K562 (cell line): ENCODE measurements at regions not wholly inside any gene's neighbourhood (a gene's known extent, or its start where the extent isn't known, plus 50 kb on each side); places are given as distances from the start of the nearest gene placed in this dataset.

Experiments
- CREB3 ChIP-seq: fragments of 450-650 bp; conservative IDR thresholded peaks from 2 replicates; pipeline ENCODE4 v1.6.1; 2016; ENCODE audit warnings: missing genetic modification characterization, low read depth, mild to moderate bottlenecking, missing compliant biosample characterization, moderate library complexity
- EP400 ChIP-seq: fragments of 450-650 bp; IDR thresholded peaks from 2 replicates; pipeline ENCODE4 v1.6.1; 2017; ENCODE audit warnings: antibody characterized with exemption, mild to moderate bottlenecking, moderate library complexity
- FOXJ3 ChIP-seq: sonication (generic); formaldehyde crosslinking; IDR thresholded peaks from 2 replicates; pipeline ENCODE4 v1.4.0; 2020; ENCODE audit warnings: mild to moderate bottlenecking, missing genetic modification reagents
- GTF2F1 ChIP-seq: IDR thresholded peaks from 2 replicates; pipeline ENCODE4 v1.6.1; 2011; ENCODE audit warnings: low read depth, low read length, improper control_type of control experiment
- HINFP ChIP-seq: fragments of 450-650 bp; conservative IDR thresholded peaks from 2 replicates; pipeline ENCODE4 v1.6.1; 2016; ENCODE audit warnings: missing genetic modification characterization, low read depth, mild to moderate bottlenecking, control low read depth, missing compliant biosample characterization
- MITF ChIP-seq: IDR thresholded peaks from 2 replicates; pipeline ENCODE4 v1.6.1; 2014; ENCODE audit warnings: antibody characterized with exemption
- NR3C1 ChIP-seq: sonication (generic); formaldehyde crosslinking; IDR thresholded peaks from 2 replicates; pipeline ENCODE4 v1.8.1; 2022; ENCODE audit warnings: missing genetic modification reagents
- SMARCC2 ChIP-seq: fragments of 450-650 bp; IDR thresholded peaks from 2 replicates; pipeline ENCODE4 v1.6.1; 2017; ENCODE audit warnings: antibody characterized with exemption, moderate library complexity, mild to moderate bottlenecking, low read depth
- ZNF134 ChIP-seq: fragments of 250-450 bp; sonication (Bioruptor Pico); conservative IDR thresholded peaks from 2 replicates; pipeline ENCODE4 v1.4.0; 2020
- ZNF79 ChIP-seq: fragments of 250-450 bp; sonication (Bioruptor Pico); IDR thresholded peaks from 2 replicates; pipeline ENCODE4 v1.4.0; 2020; ENCODE audit warnings: low read depth, mild to moderate bottlenecking, moderate library complexity

- TF ChIP-seq HINFP (tag) (no peak), ZNF79 (CRISPR knock-in tag) (no peak), MITF (no peak), NR3C1 (CRISPR knock-in tag) (no peak), EP400 (no peak), CREB3 (tag) (no peak), FOXJ3 (CRISPR knock-in tag) (no peak), GTF2F1 (no peak), ZNF134 (no peak), SMARCC2 (no peak)
These were observed 321.6 kb downstream of the BCL11B start (continued) for GRCh38 chr14:98950353-98950895.
